ENCODE measurements at regions not wholly inside any gene's neighbourhood (a gene's known extent, or its start where the extent isn't known, plus 50 kb on each side); places are given as distances from the start of the nearest gene placed in this dataset.

DNA sequence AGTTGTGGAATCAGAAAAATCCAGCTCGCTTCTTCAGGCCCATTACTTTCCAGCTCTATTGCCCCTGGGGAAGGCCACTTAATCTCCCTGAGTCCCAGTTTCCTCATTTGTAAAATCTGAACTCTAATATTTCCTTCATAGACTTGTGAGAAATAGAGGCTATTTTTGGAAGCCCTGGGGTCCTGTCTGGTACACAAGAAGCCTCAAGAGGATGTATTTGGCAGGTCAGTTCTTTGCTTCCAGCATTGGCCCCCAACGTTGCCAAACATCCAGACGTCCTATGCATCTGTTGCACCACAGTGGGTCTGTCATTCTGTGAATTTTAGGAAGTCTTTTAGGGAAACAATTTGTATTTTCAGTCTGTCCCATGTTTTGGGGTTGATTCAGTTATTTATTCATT, 525.9 kb downstream of the EBF1 start:
- TF ChIP-seq, protein P1, sequence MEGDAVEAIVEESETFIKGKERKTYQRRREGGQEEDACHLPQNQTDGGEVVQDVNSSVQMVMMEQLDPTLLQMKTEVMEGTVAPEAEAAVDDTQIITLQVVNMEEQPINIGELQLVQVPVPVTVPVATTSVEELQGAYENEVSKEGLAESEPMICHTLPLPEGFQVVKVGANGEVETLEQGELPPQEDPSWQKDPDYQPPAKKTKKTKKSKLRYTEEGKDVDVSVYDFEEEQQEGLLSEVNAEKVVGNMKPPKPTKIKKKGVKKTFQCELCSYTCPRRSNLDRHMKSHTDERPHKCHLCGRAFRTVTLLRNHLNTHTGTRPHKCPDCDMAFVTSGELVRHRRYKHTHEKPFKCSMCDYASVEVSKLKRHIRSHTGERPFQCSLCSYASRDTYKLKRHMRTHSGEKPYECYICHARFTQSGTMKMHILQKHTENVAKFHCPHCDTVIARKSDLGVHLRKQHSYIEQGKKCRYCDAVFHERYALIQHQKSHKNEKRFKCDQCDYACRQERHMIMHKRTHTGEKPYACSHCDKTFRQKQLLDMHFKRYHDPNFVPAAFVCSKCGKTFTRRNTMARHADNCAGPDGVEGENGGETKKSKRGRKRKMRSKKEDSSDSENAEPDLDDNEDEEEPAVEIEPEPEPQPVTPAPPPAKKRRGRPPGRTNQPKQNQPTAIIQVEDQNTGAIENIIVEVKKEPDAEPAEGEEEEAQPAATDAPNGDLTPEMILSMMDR (IDR thresholded peaks at IDR 0.05; ENCODE audit: low read depth, low read length, missing control alignments) = no peak

DNA sequence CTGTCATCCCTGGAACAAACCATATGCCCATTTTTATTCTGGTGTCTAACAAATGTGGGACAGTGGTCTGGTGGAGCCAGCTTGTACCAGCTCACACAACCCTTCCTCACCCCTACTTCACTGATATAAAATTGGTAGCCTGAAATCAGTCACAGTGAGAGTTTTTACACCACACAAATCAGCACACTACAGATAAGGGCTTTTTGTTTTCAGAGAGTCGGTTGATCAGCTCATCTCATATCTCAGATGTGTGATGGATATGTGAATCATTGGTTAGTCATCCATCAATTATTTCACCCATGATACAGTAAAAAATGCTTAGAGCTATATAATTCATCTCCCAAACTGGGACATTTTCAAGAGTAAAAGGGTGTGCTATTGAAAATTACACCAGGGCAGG, 529.2 kb downstream of the EBF1 start:
- H3K4me3 ChIP-seq (ENCODE audit: low read depth, low read length) = no peak overlapping the region
- TF ChIP-seq, protein P1 (IDR thresholded peaks at IDR 0.05; ENCODE audit: low read depth, low read length, missing control alignments) = no peak
- DNase-seq (ENCODE audit: low read depth) = no peak

More for the DNA sequence above, 525.9 kb downstream of the EBF1 start:
- DNase-seq (ENCODE audit: low read depth) = no peak
- no peak overlapping the region for H3K4me3 ChIP-seq (ENCODE audit: low read depth, low read length)

DNA sequence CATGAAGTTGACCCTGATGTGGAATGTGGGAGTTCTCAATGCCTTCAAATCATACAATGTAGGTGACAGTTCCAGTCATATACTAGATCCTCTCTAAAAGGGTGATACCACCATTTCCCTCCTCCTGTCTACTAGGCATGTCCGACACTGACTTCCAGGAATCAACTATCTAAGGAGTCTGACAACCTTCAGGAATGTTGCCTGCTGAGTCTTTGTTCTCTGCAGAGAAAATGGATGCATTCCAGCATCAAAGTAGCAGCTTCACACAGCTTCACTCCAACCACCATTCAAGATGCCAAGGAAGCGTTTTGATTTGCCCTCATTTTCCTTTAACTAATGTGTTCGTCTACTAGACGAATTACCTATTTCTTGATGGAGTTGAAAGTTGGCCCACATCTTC, 530.2 kb downstream of the EBF1 start:
- no peak for DNase-seq (ENCODE audit: low read depth)
- TF ChIP-seq, protein P1 (IDR thresholded peaks at IDR 0.05; ENCODE audit: low read depth, low read length, missing control alignments) = no peak
- H3K4me3 ChIP-seq (ENCODE audit: low read depth, low read length) = no peak overlapping the region

DNA sequence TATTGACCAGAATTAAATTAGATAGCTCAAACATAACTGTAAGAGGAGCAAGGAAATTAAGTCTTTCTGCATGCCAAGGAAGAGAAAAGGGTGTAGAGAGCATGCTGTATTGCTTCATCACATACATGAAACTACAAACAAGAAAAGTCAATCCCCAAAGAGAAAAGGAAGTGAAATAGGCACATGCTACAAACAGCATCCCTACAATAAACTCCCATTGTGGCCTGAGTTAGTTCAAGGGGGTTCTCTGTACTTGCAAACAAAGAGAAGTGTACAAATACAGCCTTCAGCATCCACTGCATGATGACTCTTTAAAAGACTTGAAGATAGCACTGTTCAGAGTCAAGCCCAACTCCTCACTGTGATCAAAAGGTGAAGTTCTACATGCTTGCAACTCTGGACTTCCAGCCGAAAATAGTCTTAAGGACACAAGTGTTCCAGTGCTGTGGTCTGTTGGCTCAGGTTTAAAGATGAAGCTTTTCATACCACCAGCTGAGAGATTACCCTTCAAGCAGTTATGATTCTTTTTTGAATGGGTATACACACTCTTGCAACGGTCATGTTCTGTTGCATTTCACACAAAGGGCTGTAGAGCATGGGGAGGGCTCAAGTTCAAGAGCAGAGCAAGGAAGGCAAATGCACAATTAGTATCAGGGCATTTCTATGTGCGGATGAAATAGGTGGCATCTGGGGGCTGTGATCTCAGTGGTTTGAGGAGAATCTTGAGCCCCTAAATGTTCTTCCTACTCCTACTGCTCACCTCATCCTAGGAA, 534.5 kb downstream of the EBF1 start:
- no peak for DNase-seq (ENCODE audit: low read depth)
- TF ChIP-seq, protein P1 (IDR thresholded peaks at IDR 0.05; ENCODE audit: low read depth, low read length, missing control alignments) = no peak
- H3K4me3 ChIP-seq (ENCODE audit: low read depth, low read length) = no peak overlapping the region

DNA sequence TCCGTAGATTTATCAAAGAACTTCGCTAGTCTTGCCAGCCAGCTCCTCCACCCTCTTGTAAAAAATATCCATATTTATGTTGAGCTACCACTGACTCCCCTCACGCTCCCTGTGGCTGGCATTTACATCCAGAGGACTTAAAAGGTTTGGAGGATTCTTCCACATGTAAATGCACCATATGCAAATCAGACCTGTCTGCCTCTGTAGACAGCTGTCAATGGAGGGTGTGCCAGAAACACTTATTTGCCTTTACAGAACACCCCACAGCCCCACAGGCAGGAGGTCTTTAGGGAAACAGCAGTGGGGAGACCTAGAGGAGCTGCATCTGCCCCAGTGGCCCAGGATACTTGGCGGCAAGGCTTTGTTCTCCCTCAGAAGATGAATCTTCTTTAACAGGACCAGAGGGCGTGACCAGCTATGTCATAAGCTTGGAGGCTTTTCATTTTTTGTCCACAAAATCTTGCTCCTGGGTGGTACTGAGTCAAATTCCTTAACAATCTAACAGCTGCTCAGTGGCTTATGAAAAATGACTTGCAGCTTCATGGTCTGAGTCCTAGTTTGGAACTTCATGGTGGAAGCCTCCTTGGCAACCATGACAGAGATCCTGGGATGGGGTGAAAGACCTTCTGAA, 535.8 kb downstream of the EBF1 start:
- H3K4me3 ChIP-seq (ENCODE audit: low read depth, low read length) = no peak overlapping the region
- no peak for DNase-seq (ENCODE audit: low read depth)

DNA sequence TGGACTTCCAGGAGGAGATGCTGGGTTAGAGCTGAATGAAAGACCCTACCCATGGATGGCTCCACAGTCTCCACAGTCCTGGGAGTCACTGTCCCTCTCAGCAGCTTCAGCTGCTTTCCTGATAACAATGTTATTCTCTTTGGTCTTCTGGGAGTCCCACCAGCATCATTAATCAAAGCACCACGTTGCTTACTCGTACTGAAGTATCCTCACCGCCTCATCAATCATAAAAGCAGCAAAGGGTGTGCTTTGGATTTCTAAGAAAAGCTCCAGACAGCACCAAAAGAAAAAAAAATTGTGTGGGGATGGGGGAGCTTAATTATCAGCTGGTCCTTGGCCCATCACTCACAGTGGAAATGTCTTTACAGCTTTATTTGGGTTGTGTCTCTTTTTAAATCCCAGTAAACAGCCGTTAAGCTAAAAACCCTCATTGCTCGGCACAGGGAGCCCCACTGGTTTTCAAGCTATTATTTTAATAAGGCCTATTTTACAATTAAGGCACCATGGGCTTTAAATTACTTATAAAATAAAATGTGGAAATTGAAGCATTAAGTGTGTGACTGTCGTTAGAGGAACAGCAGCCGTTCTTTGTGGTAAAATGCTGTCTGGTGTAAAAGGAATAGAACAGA, 538.0 kb downstream of the EBF1 start:
- no peak for DNase-seq (ENCODE audit: low read depth)
- TF ChIP-seq, protein P1 (IDR thresholded peaks at IDR 0.05; ENCODE audit: low read depth, low read length, missing control alignments) = no peak
- no peak overlapping the region for H3K4me3 ChIP-seq (ENCODE audit: low read depth, low read length)

More for the DNA sequence above, 535.8 kb downstream of the EBF1 start:
- TF ChIP-seq, protein P1 (IDR thresholded peaks at IDR 0.05; ENCODE audit: low read depth, low read length, missing control alignments) = no peak

Data from GM12864 (cell line).